Smooth muscle cell (in vitro differentiated cells): ENCODE measurements at regions not wholly inside any gene's neighbourhood (a gene's known extent, or its start where the extent isn't known, plus 50 kb on each side); places are given as distances from the start of the nearest gene placed in this dataset.

Source experiments
- DNase-seq: peaks from one replicate; lab custom pipeline; 2025; ENCODE audit not compliant: unreplicated experiment; lab: John Stamatoyannopoulos, UW
- H2AFZ ChIP-seq: fragments of 200-600 bp; sonication (generic); 2 replicates; pipeline ENCODE4 v1.6.0; 2016; ENCODE audit warnings: antibody characterized with exemption, low read depth, mild to moderate bottlenecking
- H3F3A ChIP-seq: fragments of 200-600 bp; sonication (generic); 2 replicates; pipeline ENCODE4 v1.6.0; 2017; ENCODE audit warnings: antibody characterized with exemption, low read depth
- H3K27ac ChIP-seq: fragments of 200-600 bp; sonication (generic); 2 replicates; pipeline ENCODE4 v1.5.1; 2016; ENCODE audit warnings: low read depth, mild to moderate bottlenecking
- H3K27me3 ChIP-seq: fragments of 200-600 bp; sonication (generic); 2 replicates; pipeline ENCODE4 v1.6.1; 2016; ENCODE audit warnings: low read depth, mild to moderate bottlenecking
- H3K36me3 ChIP-seq: fragments of 200-600 bp; sonication (generic); 2 replicates; pipeline ENCODE4 v1.5.1; 2016; ENCODE audit warnings: low read depth
- H3K4me1 ChIP-seq: fragments of 200-600 bp; sonication (generic); 2 replicates; pipeline ENCODE4 v1.5.1; 2016; ENCODE audit warnings: low read depth
- H3K4me2 ChIP-seq: fragments of 200-600 bp; sonication (generic); 2 replicates; pipeline ENCODE4 v1.6.0; 2016; ENCODE audit warnings: mild to moderate bottlenecking
- H3K4me3 ChIP-seq: fragments of 200-600 bp; sonication (generic); 2 replicates; pipeline ENCODE4 v1.5.1; 2016; ENCODE audit warnings: mild to moderate bottlenecking
- H3K79me2 ChIP-seq: fragments of 200-600 bp; sonication (generic); 2 replicates; pipeline ENCODE4 v1.6.0; 2016; ENCODE audit warnings: low read depth, mild to moderate bottlenecking
- H3K9ac ChIP-seq: fragments of 200-600 bp; sonication (generic); 2 replicates; pipeline ENCODE4 v1.6.0; 2016; ENCODE audit warnings: low read depth
- H3K9me3 ChIP-seq: fragments of 200-600 bp; sonication (generic); replicated peaks from 2 replicates; pipeline ENCODE4 v1.5.1; 2016; ENCODE audit warnings: low read depth
- H4K20me1 ChIP-seq: fragments of 200-600 bp; sonication (generic); 2 replicates; pipeline ENCODE4 v1.6.0; 2016; ENCODE audit warnings: low read depth
- CTCF ChIP-seq: fragments of 200-600 bp; sonication (generic); IDR thresholded peaks from 2 replicates; pipeline ENCODE4 v1.5.1; 2017; ENCODE audit warnings: borderline replicate concordance, mild to moderate bottlenecking, antibody characterized with exemption; ENCODE audit not compliant: insufficient read depth, poor library complexity, severe bottlenecking
- WGBS: methylation state at CpG from one replicate; pipeline ENCODE4 v1.1.7; 2016; ENCODE audit warnings: low lambda C conversion rate; 5-methylcytosine and 5-hydroxymethylcytosine counted together

GRCh38 chr6:109290143-109290931 lies 91.9 kb downstream of the CD164 start:
- Histone ChIP-seq H3K4me2 (no peak overlapping the region), H3F3A (no peaks in the 10 kb centered on the region), H3K9ac (no peak overlapping the region), H3K9me3 (no peaks in the 10 kb centered on the region), H4K20me1 (no peaks in the 10 kb centered on the region), H2AFZ (no peak overlapping the region), H3K4me1 (peaks cover 3% of the 10 kb centered on the region), H3K4me3 (no peak overlapping the region), H3K36me3 (no peaks in the 10 kb centered on the region), H3K27ac (no peak overlapping the region), H3K79me2 (no peaks in the 10 kb centered on the region), H3K27me3 (no peaks in the 10 kb centered on the region)
- TF ChIP-seq CTCF, result no peak
- WGBS, result 96% methylated on average over 36 of the region's 56 CpGs
- no peak for DNase-seq

GRCh38 chr6:109285366-109285765 lies 96.9 kb downstream of the CD164 start:
- no peaks in the 10 kb centered on the region for H3K9me3 ChIP-seq
- H3K36me3 ChIP-seq, result no peaks in the 10 kb centered on the region
- no peaks in the 10 kb centered on the region for H3K79me2 ChIP-seq
- WGBS, result 82% methylated on average over 3 of the region's 3 CpGs
- H3K9ac ChIP-seq, result no peak overlapping the region
- H3F3A ChIP-seq, result no peaks in the 10 kb centered on the region
- DNase-seq, result no peak
- TF ChIP-seq CTCF, result no peak
- no peak overlapping the region for H2AFZ ChIP-seq
- no peak overlapping the region for H3K27ac ChIP-seq
- H3K4me1 ChIP-seq, result no peaks in the 10 kb centered on the region
- no peak overlapping the region for H3K4me2 ChIP-seq
- H3K4me3 ChIP-seq, result no peak overlapping the region
- H4K20me1 ChIP-seq, result no peaks in the 10 kb centered on the region
- no peaks in the 10 kb centered on the region for H3K27me3 ChIP-seq

- H3K9me3 ChIP-seq, result no peaks in the 10 kb centered on the region
- H3K36me3 ChIP-seq, result no peaks in the 10 kb centered on the region
- DNase-seq, result no peak
- H3K79me2 ChIP-seq, result no peaks in the 10 kb centered on the region
- no peak overlapping the region for H3K4me3 ChIP-seq
- no peaks in the 10 kb centered on the region for H4K20me1 ChIP-seq
- no peak overlapping the region for H3K9ac ChIP-seq
- no peaks in the 10 kb centered on the region for H3F3A ChIP-seq
- no peak for TF ChIP-seq CTCF
- H3K4me1 ChIP-seq, result no peaks in the 10 kb centered on the region
- no peak overlapping the region for H3K27ac ChIP-seq
- H3K4me2 ChIP-seq, result no peak overlapping the region
- WGBS, result 92% methylated on average over 2 of the region's 2 CpGs
- H2AFZ ChIP-seq, result no peak overlapping the region
- no peaks in the 10 kb centered on the region for H3K27me3 ChIP-seq
Measured at GRCh38 chr6:109284675-109285074, 97.6 kb downstream of the CD164 start.

- no peaks in the 10 kb centered on the region for H3K36me3 ChIP-seq
- WGBS, result 96% methylated on average over 2 of the region's 2 CpGs
Measured at GRCh38 chr6:109282756-109283155, 99.5 kb downstream of the CD164 start.

More at GRCh38 chr6:109282756-109283155, 99.5 kb downstream of the CD164 start:
- DNase-seq, result no peak
- H3K4me1 ChIP-seq, result no peaks in the 10 kb centered on the region
- H3K9me3 ChIP-seq, result no peaks in the 10 kb centered on the region
- H4K20me1 ChIP-seq, result no peaks in the 10 kb centered on the region
- H3K4me2 ChIP-seq, result no peak overlapping the region
- H3K4me3 ChIP-seq, result no peak overlapping the region
- H3K79me2 ChIP-seq, result no peaks in the 10 kb centered on the region
- H3K27ac ChIP-seq, result no peak overlapping the region
- H2AFZ ChIP-seq, result no peak overlapping the region
- no peak overlapping the region for H3K9ac ChIP-seq
- no peaks in the 10 kb centered on the region for H3K27me3 ChIP-seq
- TF ChIP-seq CTCF, result no peak
- H3F3A ChIP-seq, result no peaks in the 10 kb centered on the region
